DOHH2 (cell line): ENCODE measurements at regions not wholly inside any gene's neighbourhood (a gene's known extent, or its start where the extent isn't known, plus 50 kb on each side); places are given as distances from the start of the nearest gene placed in this dataset.

ENCODE experiments used
- H3F3A ChIP-seq: fragments of 200-600 bp; sonication (generic), shearing (Covaris generic); 2 replicates; pipeline ENCODE4 v1.6.0; 2016; ENCODE audit warnings: antibody characterized with exemption, mild to moderate bottlenecking; ENCODE audit not compliant: control insufficient read depth, insufficient read depth
- H3K27ac ChIP-seq: fragments of 200-600 bp; sonication (generic); 2 replicates; pipeline ENCODE4 v1.5.1; 2014; ENCODE audit warnings: low read depth, mild to moderate bottlenecking, low read length, moderate library complexity
- H3K27me3 ChIP-seq: fragments of 200-600 bp; sonication (generic); 2 replicates; pipeline ENCODE4 v1.6.1; 2014; ENCODE audit warnings: mild to moderate bottlenecking, low read length, mixed read lengths; ENCODE audit not compliant: control insufficient read depth
- H3K36me3 ChIP-seq: fragments of 200-600 bp; sonication (generic); 2 replicates; pipeline ENCODE4 v1.6.1; 2014; ENCODE audit warnings: mild to moderate bottlenecking, low read length, moderate library complexity, mixed read lengths; ENCODE audit not compliant: control insufficient read depth
- H3K4me1 ChIP-seq: fragments of 200-600 bp; sonication (generic); 2 replicates; pipeline ENCODE4 v1.6.1; 2014; ENCODE audit warnings: mild to moderate bottlenecking, low read length, mixed read lengths; ENCODE audit not compliant: control insufficient read depth
- H3K4me2 ChIP-seq: fragments of 200-600 bp; sonication (generic); 2 replicates; pipeline ENCODE4 v1.6.0; 2014; ENCODE audit warnings: mild to moderate bottlenecking, low read length, moderate library complexity
- H3K4me3 ChIP-seq: fragments of 200-600 bp; sonication (generic); 2 replicates; pipeline ENCODE4 v1.5.1; 2014; ENCODE audit warnings: mild to moderate bottlenecking, low read length, mixed read lengths
- H3K79me2 ChIP-seq: fragments of 200-600 bp; sonication (generic); 2 replicates; pipeline ENCODE4 v1.6.1; 2014; ENCODE audit warnings: mild to moderate bottlenecking, low read length, mixed read lengths; ENCODE audit not compliant: control insufficient read depth
- H3K9me2 ChIP-seq: fragments of 200-600 bp; sonication (generic); replicated peaks from 2 replicates; pipeline ENCODE4 v1.6.1; 2014; ENCODE audit warnings: mild to moderate bottlenecking, low read length, mixed read lengths; ENCODE audit not compliant: control insufficient read depth
- H3K9me3 ChIP-seq: fragments of 200-600 bp; sonication (generic); 2 replicates; pipeline ENCODE4 v1.6.1; 2014; ENCODE audit warnings: antibody characterized with exemption, low read length, mixed read lengths; ENCODE audit not compliant: control insufficient read depth, insufficient read depth
- H4K20me1 ChIP-seq: fragments of 200-600 bp; sonication (generic); 2 replicates; pipeline ENCODE4 v1.6.0; 2014; ENCODE audit warnings: low read depth, mild to moderate bottlenecking, antibody characterized with exemption, low read length, moderate library complexity; ENCODE audit not compliant: control insufficient read depth, insufficient read depth
- EZH2phosphoT487 ChIP-seq: fragments of 200-600 bp; sonication (generic); IDR thresholded peaks from 2 replicates; pipeline ENCODE4 v1.6.1; 2017; ENCODE audit warnings: borderline replicate concordance, mild to moderate bottlenecking, antibody characterized with exemption, low read length, moderate library complexity, mixed read lengths
- TF ChIP-seq, protein P1 (sequence below): fragments of 200-600 bp; sonication (generic); IDR thresholded peaks from one replicate; pipeline ENCODE4 v1.5.1; 2014; ENCODE audit warnings: antibody characterized with exemption, mild to moderate bottlenecking, low read depth, low read length; ENCODE audit not compliant: poor library complexity, severe bottlenecking

DNA sequence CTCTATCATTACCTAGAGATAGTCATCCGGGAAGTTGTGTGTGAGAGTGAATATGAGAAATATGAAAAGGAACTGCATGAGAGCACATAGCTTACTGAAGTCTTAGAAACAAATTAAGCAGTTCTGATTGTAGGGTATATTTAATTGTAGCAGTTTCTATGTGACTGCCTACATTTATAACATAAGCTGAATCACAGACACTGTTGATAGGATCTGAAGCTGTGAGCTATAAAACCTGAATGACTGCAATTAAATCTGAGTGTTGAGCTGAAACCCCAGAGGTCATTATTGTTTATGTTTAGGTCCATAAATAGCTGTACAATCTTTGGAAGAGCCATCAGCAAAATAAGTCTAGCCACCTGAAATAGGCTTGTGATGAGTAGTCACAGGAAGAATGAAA is 210.1 kb upstream of the CXCL13 start:
- H3K9me2 ChIP-seq: no peaks in the 10 kb centered on the region
- H3F3A ChIP-seq: no peaks in the 10 kb centered on the region
- no peaks in the 10 kb centered on the region for H3K4me1 ChIP-seq
- no peaks in the 10 kb centered on the region for H3K36me3 ChIP-seq
- H3K4me3 ChIP-seq: no peak overlapping the region
- H3K9me3 ChIP-seq: no peaks in the 10 kb centered on the region
- H4K20me1 ChIP-seq: no peaks in the 10 kb centered on the region
- no peaks in the 10 kb centered on the region for H3K79me2 ChIP-seq
- no peak overlapping the region for H3K4me2 ChIP-seq
- H3K27ac ChIP-seq: no peak overlapping the region
- TF ChIP-seq, protein P1, sequence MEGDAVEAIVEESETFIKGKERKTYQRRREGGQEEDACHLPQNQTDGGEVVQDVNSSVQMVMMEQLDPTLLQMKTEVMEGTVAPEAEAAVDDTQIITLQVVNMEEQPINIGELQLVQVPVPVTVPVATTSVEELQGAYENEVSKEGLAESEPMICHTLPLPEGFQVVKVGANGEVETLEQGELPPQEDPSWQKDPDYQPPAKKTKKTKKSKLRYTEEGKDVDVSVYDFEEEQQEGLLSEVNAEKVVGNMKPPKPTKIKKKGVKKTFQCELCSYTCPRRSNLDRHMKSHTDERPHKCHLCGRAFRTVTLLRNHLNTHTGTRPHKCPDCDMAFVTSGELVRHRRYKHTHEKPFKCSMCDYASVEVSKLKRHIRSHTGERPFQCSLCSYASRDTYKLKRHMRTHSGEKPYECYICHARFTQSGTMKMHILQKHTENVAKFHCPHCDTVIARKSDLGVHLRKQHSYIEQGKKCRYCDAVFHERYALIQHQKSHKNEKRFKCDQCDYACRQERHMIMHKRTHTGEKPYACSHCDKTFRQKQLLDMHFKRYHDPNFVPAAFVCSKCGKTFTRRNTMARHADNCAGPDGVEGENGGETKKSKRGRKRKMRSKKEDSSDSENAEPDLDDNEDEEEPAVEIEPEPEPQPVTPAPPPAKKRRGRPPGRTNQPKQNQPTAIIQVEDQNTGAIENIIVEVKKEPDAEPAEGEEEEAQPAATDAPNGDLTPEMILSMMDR: no peak
- no peak for TF ChIP-seq EZH2phosphoT487
- peaks cover 3% of the 10 kb centered on the region; the same call in 1 of the 2 replicates for H3K27me3 ChIP-seq

GRCh38 chr4:77398256-77398655 is 207.4 kb upstream of the CXCL13 start:
- TF ChIP-seq, protein P1: no peak
- no peak for TF ChIP-seq EZH2phosphoT487
- Histone ChIP-seq H3K36me3 (no peaks in the 10 kb centered on the region), H4K20me1 (no peaks in the 10 kb centered on the region), H3F3A (no peaks in the 10 kb centered on the region), H3K79me2 (no peaks in the 10 kb centered on the region), H3K9me3 (no peaks in the 10 kb centered on the region), H3K4me2 (no peak overlapping the region), H3K4me3 (no peak overlapping the region), H3K27ac (no peak overlapping the region), H3K27me3 (0 out of 2 replicates have a peak, but pooled peaks cover 6% of the 10 kb centered on the region), H3K4me1 (no peaks in the 10 kb centered on the region), H3K9me2 (no peaks in the 10 kb centered on the region)

GRCh38 chr4:77399831-77400230 is 205.8 kb upstream of the CXCL13 start:
- no peaks in the 10 kb centered on the region for H3K9me3 ChIP-seq
- H3K36me3 ChIP-seq: no peaks in the 10 kb centered on the region
- no peaks in the 10 kb centered on the region for H3K9me2 ChIP-seq
- H3K4me1 ChIP-seq: no peaks in the 10 kb centered on the region
- no peak for TF ChIP-seq EZH2phosphoT487
- TF ChIP-seq, protein P1: no peak
- no peak overlapping the region for H3K27ac ChIP-seq
- H3F3A ChIP-seq: no peaks in the 10 kb centered on the region
- 0 out of 2 replicates have a peak, but pooled peaks cover 6% of the 10 kb centered on the region for H3K27me3 ChIP-seq
- H3K4me2 ChIP-seq: no peak overlapping the region
- no peak overlapping the region for H3K4me3 ChIP-seq
- no peaks in the 10 kb centered on the region for H4K20me1 ChIP-seq
- no peaks in the 10 kb centered on the region for H3K79me2 ChIP-seq

DNA sequence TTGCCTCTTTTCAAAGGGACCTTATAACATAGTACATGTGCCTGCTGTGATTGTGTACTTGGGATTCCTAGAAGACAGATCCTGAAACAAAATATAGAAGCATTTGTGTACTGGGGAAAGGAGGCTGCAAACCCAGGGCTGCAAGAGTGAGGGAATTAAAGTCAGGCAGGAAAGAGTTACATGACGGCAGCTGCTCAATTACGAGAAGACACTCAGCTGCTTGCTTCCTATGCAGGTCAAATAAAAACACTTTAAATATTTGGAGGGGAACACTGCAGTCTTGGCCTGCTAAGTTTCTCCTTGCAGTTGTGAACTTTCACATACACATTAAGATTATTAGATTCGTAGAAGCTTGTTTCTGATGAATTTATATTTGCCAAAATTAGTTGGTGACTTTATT is 191.9 kb upstream of the CXCL13 start:
- H4K20me1 ChIP-seq: no peaks in the 10 kb centered on the region
- no peaks in the 10 kb centered on the region for H3K79me2 ChIP-seq
- no peaks in the 10 kb centered on the region for H3K4me1 ChIP-seq
- no peak overlapping the region for H3K4me3 ChIP-seq
- H3K27ac ChIP-seq: no peak overlapping the region
- 0 out of 2 replicates have a peak, but pooled peaks cover 5% of the 10 kb centered on the region for H3K27me3 ChIP-seq
- H3F3A ChIP-seq: no peaks in the 10 kb centered on the region
- no peaks in the 10 kb centered on the region for H3K9me2 ChIP-seq
- H3K9me3 ChIP-seq: no peaks in the 10 kb centered on the region
- H3K36me3 ChIP-seq: no peaks in the 10 kb centered on the region
- H3K4me2 ChIP-seq: no peak overlapping the region
- TF ChIP-seq EZH2phosphoT487: no peak
- TF ChIP-seq, protein P1: no peak
